GM18870 (cell line): ENCODE measurements at regions not wholly inside any gene's neighbourhood (a gene's known extent, or its start where the extent isn't known, plus 50 kb on each side); places are given as distances from the start of the nearest gene placed in this dataset.

Source experiments
- ATAC-seq: cut with Tn5 transposase; IDR thresholded peaks from one replicate; pipeline ENCODE4 v1.9.1; 2021; ENCODE audit warnings: moderate library complexity; ENCODE audit not compliant: unreplicated experiment

DNA sequence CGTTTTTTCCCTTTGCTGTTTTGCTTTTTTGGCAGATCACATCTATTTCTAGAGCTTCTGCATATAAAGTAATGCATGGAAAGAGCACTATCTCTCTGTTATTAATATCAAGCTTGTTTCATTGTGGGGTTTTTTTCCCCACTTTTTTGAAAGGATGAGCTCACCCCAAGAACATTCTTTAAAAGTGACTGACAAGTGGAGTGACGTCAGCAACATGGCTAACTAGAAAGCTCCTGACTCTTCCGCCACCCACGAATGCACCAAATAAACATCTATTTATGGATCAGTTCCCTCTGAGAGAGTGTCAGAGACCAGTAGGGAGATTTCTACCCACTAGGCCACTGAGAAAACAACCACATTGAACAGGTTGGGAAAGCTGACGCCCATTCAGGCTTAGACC is 445.4 kb downstream of the GALC start:
- ATAC-seq = no peak

DNA sequence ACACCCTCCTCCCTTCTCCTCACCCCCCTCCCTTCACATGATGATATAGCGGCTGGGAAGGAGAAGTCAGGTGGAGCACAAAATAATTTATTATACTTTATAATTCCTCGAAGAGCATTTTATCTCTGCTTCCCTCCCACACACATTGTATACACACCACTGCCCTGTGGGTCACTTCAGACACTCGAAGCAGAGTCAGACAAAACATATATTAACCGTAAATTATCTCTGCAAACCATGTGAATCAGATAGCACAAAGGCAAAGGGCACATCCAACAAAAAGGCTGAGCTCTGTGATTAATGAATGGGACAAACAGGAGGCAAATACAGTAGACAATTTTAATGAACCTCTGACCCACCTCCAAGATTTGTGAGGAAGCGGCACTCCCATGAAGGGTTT is 450.7 kb downstream of the GALC start:
- ATAC-seq = no peak

DNA sequence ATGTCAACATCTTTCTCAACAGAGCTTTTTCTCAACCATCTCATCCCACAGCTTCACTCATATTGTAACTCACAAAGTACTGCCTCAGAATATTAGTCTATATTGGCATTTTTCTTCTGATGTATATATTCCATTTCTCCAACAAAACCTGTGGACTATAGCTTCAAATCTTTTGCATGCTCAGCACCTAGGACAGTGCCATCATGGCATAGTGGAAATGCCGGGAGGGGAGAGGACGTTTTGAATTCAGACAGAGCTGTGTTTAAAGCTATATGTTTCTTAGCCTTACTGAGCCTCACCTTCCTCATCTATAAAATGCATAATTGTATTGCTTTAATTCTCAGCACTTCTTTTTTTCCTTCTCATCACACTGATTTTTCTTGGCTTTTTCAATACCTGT is 452.6 kb downstream of the GALC start:
- no peak for ATAC-seq

DNA sequence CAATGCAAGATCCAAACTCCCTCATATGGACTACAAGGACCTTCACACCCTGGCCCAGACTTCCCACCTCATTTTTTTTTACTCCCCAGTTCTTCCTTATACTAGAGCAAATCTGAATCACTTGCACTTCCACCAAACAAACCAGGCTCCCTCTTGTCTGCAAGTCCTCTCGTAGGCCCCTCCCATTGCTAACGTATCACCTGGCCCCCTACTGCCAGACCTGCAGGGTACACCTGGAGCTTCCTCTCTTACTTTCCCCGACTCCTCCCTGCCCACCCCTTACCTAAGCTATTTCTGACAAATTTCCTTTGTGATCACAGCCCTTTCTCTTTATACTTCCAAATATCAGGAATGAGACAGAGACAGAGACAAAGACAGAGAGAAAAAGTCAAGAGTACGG is 463.9 kb downstream of the GALC start:
- no peak for ATAC-seq

DNA sequence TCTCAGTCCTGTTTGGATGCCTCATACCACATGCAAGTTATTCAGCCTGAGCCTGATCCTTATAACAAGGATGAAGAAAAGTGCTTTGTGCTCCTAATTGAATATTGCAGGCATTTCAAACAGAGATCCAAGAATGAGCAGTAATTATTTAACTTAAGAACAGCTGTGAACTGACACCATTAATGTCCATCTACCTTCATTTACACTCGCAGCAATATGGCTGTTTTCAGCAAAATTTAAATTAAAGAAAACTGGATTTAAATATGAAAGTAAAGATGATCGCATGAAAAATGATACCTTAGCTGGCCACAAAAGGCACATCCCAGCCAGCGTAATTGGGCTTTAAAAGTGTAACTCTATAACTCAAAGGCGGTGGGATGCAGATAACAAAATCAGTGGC is 466.3 kb downstream of the GALC start:
- no peak for ATAC-seq

DNA sequence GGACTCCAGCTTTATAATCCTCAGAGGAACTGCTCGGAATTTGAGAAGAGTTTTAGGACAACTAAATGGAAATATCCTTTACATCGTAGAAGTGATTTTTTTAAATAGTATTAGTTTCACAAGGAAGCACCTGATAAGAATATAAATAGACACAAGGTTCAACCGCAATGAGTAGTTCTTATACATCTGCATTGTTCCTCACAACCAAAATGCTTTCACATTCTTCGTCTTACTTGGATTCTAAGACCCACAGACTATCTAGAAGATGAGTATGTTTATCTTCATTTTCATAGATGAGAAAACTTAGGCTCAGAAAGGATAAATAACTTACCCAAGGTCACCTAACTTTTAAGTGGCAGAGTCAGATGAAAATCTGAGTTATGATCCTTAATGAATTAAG is 469.0 kb downstream of the GALC start:
- no peak for ATAC-seq

DNA sequence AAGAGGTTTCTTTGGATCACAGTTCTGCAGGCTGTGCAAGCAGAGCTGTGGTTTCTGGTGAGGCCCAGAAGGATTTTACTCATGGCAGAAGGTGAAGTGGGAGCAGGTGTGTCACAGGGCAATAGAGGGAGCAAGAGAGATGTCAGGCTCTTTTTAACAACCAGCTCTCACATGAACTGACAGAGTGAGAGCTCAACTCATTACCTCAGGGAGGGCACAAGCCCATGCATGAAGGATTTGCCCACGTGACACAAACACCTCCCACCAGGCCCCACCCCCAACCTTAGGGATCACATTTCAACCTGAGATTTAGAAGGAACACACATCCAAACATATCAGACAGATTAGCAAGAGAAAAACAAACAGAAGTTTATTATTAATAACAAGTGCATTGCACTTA is 470.4 kb downstream of the GALC start:
- ATAC-seq = no peak

DNA sequence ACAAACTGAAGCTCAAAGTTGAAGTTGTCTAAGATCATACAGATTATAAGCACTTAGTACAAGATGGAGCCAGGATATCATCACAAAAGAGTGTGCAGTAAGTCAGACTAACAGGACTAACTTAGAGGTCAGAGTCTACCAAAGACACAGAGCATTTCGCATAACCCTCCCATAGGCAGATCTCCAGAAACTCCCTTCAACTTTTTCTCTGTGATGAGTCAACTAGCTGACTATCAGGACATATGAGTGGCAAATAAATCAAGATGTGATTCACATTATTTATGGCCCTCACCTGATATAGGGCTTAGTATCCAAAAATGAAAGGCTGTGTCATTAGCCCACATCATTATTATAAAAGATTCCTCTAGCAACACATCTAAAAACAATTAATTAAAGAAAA is 484.6 kb downstream of the GALC start:
- ATAC-seq = no peak

DNA sequence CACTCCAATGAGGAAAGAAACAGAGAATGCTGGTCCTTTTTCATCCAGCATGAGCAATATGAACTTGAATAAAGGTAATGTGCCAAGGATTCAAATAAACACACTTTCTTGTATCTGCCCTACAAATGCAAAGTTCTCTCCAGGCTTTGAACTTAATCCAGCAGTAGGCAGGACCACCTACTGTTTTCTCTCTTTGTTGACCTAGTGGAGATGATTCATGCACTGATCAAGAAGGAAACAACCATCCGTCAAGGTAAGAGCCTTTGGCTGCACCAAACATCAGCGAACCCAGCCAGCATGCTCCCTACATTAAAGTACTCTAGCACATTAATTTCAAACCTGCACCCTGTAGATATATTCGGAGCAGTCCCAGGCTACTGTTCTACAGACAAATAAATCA is 489.3 kb downstream of the GALC start:
- no peak for ATAC-seq

DNA sequence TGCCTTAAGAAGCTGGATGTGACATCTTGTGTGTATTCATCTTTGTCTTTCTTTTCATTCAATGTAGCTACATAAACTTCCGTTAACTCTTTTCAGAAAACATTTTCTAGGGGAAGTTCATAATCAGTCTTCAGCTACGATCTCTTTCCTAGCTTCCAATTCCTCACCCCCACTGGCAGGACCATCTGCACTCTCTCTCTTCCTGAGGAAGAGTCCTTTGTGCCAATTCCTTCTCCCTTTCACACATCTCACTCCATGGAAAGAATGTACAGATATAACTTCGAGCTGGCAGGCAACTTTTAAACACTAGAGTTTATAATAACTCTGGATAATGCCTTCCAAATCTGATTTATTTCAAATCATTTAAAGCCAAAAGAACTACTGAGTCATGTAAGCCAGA is 495.7 kb downstream of the GALC start:
- ATAC-seq = no peak

DNA sequence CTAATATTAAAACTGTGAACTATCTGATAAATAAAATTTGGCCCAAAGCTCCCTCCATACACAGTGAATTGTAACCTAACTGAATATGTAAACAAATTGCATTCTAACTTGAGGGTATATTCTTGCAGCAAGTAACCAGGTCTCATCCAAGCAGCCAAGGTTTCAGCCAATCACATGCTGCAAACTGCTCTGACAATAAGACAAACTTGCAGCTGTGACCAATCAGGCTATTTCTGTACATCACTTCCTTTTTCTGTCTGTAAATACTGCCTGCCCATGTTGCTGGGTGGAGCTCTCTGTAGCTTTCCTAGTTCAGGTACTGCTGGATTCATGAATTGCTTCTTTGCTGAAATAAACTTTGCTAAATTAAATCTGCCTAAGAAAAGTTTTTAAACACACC is 499.0 kb downstream of the GALC start:
- no peak for ATAC-seq

DNA sequence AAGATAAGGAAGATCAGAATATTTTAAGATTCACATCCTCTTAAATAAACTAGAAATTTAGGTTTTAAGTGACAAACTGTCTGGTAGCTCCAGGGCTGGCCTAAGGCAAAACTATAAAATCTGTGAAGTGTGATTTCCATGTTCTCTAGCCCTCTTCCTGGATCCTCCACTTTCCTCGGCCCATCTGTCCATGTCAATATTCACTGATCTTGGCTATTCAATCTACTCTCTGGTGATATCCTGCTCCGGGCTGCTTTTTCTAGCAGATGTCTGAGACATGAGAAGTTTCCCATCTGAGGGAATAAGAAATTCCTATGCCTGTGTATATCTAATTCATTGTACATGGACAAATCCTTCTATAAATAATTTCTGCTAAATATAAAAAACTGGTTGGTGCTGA is 500.4 kb downstream of the GALC start:
- no peak for ATAC-seq

DNA sequence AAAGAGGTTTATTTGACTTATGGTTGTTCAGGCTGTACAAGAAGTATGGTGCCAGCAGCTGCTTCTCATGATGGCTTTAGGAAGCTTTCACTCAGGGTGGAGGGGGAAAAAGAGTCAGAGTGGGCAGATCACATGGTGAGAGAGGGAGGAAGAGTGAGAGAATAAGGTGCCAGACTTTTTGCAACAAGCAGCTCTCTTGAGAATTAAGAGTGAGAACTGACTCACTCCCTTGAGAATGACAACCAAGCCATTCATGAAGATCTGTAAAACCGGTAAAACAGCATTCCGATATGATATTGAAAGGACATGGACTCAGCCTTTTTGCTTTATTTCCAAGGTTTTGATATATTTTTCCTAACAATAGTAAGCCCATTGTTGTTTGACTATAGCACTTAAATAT is 501.2 kb downstream of the GALC start:
- ATAC-seq = no peak

DNA sequence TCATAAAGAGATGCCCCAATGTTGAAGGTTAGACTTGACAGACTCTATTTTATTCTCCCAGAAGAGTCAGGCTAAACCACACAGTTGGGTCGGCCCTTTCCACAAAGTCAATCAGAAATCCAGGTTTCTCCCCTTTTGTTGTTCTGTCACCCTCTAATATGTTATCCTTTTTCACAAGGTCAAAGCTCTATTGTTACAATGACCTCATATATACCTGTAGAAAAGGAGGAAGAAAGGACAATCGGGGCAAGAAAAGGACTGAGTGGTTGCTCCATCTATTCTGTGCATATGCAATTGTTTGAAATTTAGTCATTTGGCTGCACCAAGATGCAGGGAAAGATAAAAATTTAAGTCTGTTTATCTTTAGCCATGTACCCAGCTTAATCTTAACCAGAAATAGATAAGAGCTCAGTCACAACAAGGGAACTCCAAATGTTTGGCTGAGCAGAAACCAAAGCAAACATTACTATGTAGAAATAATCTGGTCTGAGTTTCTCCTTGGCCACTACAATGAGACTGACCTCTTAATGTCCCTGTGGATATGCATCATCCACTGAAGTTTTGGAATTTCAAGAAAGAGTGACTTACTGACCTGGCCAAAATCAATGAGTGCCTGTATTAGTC is 503.7 kb downstream of the GALC start:
- no peak for ATAC-seq

DNA sequence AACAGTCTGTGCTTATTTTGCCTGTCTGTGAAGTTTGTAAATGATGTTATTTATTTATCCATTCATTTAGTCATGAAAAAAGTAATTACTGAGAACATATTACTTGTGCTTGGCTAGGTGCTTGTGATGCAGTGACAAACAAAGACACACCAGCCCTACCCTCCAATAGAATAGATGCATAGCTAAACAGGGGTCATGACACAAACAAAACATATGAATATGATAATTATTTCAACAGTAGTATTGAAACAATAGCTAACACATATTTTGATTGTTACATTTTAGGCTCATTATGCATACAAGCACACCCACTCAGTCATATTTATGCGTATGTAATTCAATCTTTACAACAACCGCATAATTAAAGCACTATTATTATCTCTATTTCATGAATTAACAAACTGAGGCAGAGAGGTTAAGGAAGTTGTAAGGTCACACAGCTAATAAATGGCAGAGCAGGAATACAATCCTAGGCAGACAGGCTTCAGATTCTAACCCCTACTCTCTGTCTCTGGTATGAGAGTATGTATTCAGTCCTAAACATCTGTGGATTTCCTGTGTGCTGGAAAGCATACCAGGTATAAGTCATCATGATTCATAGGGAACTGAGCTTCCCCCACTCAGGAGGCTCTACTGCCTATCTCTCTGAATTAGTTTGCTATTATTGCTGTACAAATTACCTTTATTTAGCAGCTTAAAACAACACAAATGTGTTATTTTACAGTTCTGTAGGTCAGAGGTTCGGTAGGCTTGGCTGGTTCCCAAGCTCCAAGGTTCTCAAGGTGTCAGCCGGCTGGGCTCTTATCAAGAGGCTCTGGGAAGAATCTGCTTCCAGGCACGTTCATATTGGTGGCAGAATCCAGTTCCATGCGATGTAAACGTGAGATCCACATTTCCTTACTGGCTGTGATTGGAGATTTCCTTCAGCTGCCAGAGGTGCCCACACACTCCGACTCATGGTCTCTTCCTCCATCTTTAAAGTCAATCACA is 509.4 kb downstream of the GALC start:
- ATAC-seq = no peak

DNA sequence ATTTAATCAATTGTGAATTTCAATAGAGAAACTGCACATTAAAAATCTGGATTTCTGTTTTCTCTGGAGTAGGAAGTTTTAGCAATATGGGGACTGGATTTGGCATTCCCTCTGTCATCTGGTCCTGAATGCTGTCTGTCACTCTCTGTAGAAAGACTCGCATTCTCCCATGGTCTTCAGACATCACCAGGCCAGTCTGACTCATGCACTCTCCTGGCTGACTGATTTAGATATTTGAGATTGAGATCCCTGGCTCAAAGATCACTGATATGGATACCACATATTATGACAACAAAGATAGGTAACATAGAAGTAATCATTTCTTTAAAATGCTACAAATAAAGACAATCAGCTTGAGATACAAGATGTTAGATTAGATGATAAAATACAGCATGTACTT is 524.5 kb downstream of the GALC start:
- no peak for ATAC-seq

DNA sequence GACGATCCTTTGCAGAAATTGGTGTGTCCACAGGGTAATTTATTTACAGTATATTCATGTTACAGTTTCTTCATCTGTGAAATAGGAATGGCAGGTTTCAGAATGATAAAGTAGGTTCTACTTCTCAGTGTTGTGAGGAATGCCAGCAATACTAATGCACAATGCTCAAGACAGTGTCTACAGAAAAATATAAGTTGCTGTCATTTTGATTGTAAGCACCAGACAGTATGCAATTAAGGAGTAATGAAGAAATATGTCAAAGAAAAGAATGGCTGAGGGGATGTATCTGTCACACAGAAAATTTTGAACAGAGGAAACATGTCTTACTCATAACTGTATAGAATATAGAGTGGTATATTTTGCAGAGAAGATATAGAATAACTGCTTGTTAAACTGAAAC is 525.4 kb downstream of the GALC start:
- ATAC-seq = no peak

DNA sequence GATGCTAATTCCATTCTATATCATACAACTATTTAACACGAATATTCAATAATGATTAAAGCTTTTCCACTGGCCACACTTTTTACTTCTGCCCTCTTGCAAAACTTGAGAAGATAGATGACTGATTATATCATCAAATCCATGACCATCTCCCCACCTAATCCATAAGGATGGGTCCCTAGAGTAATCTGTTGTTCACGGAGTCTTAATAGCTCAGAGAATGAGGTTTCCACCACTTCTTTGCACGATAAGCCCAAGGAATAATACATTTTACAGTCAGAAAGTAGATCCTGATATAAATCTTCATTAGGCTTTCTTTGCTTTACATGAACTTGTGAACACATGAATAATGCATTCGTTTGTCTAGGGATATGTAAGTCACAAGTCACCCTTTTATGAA is 527.2 kb downstream of the GALC start:
- no peak for ATAC-seq

DNA sequence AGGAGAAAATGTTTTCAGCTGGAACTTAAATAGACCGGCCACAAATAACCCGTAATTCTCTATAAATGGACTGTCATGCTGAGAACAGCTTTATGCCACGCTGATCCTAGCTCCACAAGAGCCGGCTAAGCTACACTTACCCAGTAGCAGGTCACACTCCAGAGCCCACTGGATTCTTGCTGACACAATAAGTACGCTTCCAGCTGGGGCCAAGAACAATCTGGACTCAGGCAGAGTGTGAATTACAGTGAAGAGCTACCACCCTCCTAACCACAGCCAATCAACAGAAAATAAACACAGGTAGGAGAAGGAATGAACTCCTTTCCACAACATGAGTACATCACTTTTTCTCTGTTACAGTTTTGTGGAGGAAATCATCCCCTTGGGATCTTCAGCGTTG is 531.3 kb downstream of the GALC start:
- ATAC-seq = no peak

DNA sequence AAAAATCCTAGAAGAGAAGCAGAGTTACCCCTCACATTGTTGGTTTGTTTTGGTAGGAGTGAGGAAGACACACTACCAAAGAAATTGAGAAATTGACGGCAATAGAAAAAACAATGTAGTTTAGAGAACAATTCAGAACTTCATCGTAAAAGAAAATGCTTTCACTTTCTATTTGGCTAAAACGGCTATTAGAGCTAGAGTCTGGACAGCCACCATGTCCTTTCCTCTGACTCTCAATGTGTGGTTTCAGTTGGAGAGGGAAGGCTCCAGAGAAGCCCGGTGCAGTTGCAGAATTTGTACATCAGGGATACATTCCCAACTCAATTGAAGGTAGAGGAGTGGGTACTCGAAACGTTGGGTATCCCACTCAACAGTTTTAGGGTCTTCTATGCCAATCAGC is 535.3 kb downstream of the GALC start:
- no peak for ATAC-seq

DNA sequence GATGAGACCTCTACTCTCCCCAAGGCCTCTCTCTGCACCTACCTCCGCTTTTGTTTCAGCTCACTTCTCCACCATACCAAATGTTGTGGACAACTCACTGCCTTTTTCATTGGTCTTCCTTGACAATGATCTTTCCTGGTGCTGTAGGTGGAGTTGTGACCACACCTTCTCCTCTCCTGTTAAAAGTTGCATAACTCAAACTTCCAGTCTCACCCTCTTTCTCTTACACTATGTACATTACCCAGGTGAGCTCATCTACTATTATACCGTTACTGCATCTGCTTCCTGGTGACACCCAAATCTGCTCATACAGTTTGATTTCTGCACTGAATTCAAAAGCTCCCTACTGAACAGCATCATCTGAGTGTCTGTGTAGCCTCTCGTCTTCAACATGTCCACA is 542.8 kb downstream of the GALC start:
- no peak for ATAC-seq

DNA sequence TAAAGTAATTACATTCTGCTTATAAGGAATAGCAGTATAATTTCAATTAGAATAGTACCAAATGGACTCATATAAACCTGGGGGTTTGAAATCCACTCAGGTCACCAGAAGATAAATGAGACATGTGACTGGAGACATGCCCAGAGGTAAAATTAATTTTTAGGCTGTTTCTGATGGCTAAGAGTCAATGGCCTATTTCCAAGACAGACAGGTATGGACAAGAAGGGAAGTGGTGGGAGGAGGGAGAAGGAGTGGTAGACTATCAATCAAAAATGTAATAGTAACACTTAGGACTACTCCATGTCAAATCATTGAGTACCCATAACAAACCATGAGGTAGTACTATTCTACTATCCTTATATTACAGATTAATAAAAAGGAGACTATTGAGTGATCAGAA is 544.0 kb downstream of the GALC start:
- ATAC-seq = no peak

DNA sequence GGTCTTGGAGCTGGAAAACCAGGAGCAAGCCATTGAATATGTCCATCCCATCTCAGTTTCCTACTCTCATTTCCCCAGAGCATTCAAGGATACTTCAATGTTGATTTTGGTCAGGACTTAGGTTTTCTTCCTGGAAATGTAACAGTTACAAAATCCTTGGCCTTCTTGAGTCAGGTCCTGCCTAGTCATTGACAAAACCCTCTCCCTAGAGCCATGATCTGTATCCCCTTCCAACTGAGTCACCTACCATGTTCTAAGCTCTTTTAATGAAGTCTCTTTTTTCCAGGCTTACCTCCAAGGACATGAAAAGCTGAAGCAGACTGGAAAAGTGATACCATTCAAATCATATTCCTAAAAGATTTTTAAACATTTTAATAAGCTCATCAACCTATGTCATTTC is 549.2 kb downstream of the GALC start:
- no peak for ATAC-seq
